Brain microvascular endothelial cell (primary cell): ENCODE measurements at regions not wholly inside any gene's neighbourhood (a gene's known extent, or its start where the extent isn't known, plus 50 kb on each side); places are given as distances from the start of the nearest gene placed in this dataset.

ENCODE experiments used
- DNase-seq: peaks from one replicate; pipeline ENCODE4 v3.0.0-alpha.2; 2020
- H3K27ac ChIP-seq: fragments of 250-450 bp; sonication (Bioruptor Pico); 2 replicates; pipeline ENCODE4 v1.5.1; 2020; ENCODE audit warnings: mild to moderate bottlenecking, moderate library complexity
- H3K27me3 ChIP-seq: fragments of 250-450 bp; sonication (Bioruptor Pico); replicated peaks from 2 replicates; pipeline ENCODE4 v1.5.1; 2020; ENCODE audit warnings: mild to moderate bottlenecking
- H3K36me3 ChIP-seq: fragments of 250-450 bp; sonication (Bioruptor Pico); replicated peaks from 2 replicates; pipeline ENCODE4 v1.5.1; 2020; ENCODE audit warnings: mild to moderate bottlenecking
- H3K4me3 ChIP-seq: 2 replicates; pipeline ENCODE4 v1.5.1; 2011; ENCODE audit warnings: low read depth, mild to moderate bottlenecking, control low read depth, low read length, moderate library complexity
- in situ Hi-C: cut with HindIII; loops from 2 replicates; pipeline ENCODE4 v1.10.0; 2017; ENCODE audit warnings: low sequenced_read_pairs, low pct_ligation_motif_present
- TF ChIP-seq, protein P1 (sequence below): IDR thresholded peaks from 2 replicates; pipeline ENCODE4 v1.5.1; 2011; ENCODE audit warnings: low read depth, mild to moderate bottlenecking, moderate library complexity, low read length, control low read depth, inconsistent platforms; ENCODE audit errors: missing control alignments

DNA sequence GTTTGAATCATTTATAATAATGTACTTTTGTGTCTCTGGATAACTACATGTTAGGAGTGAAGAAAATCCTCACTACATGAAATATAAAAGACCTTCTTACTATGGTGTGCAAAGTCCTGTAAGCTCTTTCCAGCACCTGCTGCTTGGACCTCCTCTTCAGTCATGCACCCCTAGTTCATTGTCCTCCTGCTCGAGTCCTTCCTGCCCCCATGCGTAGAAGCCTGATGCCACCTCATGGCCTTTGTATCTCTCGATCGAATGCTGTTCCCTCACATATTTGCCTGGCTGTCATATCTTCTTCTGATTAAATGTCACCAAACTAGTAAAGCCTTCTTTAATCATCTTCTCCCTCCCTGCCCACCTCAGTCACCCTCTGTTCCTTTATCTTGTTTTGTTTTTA, 49.9 kb upstream of the SUCLG2 start:
- Histone ChIP-seq H3K27ac (no peak overlapping the region), H3K4me3 (no peak overlapping the region), H3K27me3 (no peaks in the 10 kb centered on the region), H3K36me3 (no peaks in the 10 kb centered on the region)
- in situ Hi-C loops, result no loop called here
- TF ChIP-seq, protein P1, sequence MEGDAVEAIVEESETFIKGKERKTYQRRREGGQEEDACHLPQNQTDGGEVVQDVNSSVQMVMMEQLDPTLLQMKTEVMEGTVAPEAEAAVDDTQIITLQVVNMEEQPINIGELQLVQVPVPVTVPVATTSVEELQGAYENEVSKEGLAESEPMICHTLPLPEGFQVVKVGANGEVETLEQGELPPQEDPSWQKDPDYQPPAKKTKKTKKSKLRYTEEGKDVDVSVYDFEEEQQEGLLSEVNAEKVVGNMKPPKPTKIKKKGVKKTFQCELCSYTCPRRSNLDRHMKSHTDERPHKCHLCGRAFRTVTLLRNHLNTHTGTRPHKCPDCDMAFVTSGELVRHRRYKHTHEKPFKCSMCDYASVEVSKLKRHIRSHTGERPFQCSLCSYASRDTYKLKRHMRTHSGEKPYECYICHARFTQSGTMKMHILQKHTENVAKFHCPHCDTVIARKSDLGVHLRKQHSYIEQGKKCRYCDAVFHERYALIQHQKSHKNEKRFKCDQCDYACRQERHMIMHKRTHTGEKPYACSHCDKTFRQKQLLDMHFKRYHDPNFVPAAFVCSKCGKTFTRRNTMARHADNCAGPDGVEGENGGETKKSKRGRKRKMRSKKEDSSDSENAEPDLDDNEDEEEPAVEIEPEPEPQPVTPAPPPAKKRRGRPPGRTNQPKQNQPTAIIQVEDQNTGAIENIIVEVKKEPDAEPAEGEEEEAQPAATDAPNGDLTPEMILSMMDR, result no peak
- DNase-seq, result no peak
